Dermis blood vessel endothelial cell (primary cell): ENCODE measurements at regions not wholly inside any gene's neighbourhood (a gene's known extent, or its start where the extent isn't known, plus 50 kb on each side); places are given as distances from the start of the nearest gene placed in this dataset.
"Not testable (repeated sequence)": the region's sequence is repeated elsewhere in the genome, so short reads cannot be mapped to it uniquely, and the experiment has no call there.

Experiments used
- DNase-seq: peaks from one replicate; pipeline ENCODE4 v3.0.0; 2010

GRCh38 chr9:32171339-32171738, 213.1 kb upstream of the ACO1 start:
- DNase-seq = no peak

GRCh38 chr9:32172256-32172655, 212.2 kb upstream of the ACO1 start:
- no peak for DNase-seq

- DNase-seq = no peak
Measured at GRCh38 chr9:32177396-32177795, 207.0 kb upstream of the ACO1 start.

- DNase-seq = no peak
Measured at GRCh38 chr9:32180597-32180996, 203.8 kb upstream of the ACO1 start.

- no peak for DNase-seq
Measured at GRCh38 chr9:32200241-32200640, 184.2 kb upstream of the ACO1 start.

- DNase-seq = no peak
Measured at GRCh38 chr9:32200896-32201295, 183.5 kb upstream of the ACO1 start.

GRCh38 chr9:32209164-32209563, 175.3 kb upstream of the ACO1 start:
- DNase-seq = not testable (repeated sequence)

GRCh38 chr9:32218100-32218767, 166.2 kb upstream of the ACO1 start:
- DNase-seq = no peak

- DNase-seq = no peak
Measured at GRCh38 chr9:32220750-32221149, 163.7 kb upstream of the ACO1 start.

GRCh38 chr9:32234451-32234850, 150.0 kb upstream of the ACO1 start:
- DNase-seq = no peak

GRCh38 chr9:32247168-32247567, 137.3 kb upstream of the ACO1 start:
- no peak for DNase-seq

GRCh38 chr9:32248189-32248712, 136.2 kb upstream of the ACO1 start:
- DNase-seq = no peak

- peak; percentile 64 for DNase-seq
Measured at GRCh38 chr9:32251539-32251938, 132.9 kb upstream of the ACO1 start.

GRCh38 chr9:32253731-32254130, 130.7 kb upstream of the ACO1 start:
- DNase-seq = no peak

GRCh38 chr9:32255026-32255425, 129.4 kb upstream of the ACO1 start:
- DNase-seq = no peak

- DNase-seq = no peak
Measured at GRCh38 chr9:32258482-32258881, 126.0 kb upstream of the ACO1 start.

- no peak for DNase-seq
Measured at GRCh38 chr9:32260151-32260862, 124.1 kb upstream of the ACO1 start.

GRCh38 chr9:32264170-32264864, 120.1 kb upstream of the ACO1 start:
- no peak for DNase-seq

- DNase-seq = no peak
Measured at GRCh38 chr9:32265037-32265436, 119.4 kb upstream of the ACO1 start.

GRCh38 chr9:32278991-32279390, 105.5 kb upstream of the ACO1 start:
- DNase-seq = no peak

GRCh38 chr9:32289756-32290155, 94.7 kb upstream of the ACO1 start:
- DNase-seq = no peak

- no peak for DNase-seq
Measured at GRCh38 chr9:32291370-32291769, 93.1 kb upstream of the ACO1 start.

GRCh38 chr9:32292611-32293010, 91.8 kb upstream of the ACO1 start:
- DNase-seq = no peak

GRCh38 chr9:32293091-32293490, 91.4 kb upstream of the ACO1 start:
- DNase-seq = no peak
